NCI-H446 (cell line): ENCODE measurements at regions not wholly inside any gene's neighbourhood (a gene's known extent, or its start where the extent isn't known, plus 50 kb on each side); places are given as distances from the start of the nearest gene placed in this dataset.

Source experiments
- DNase-seq, 2 experiments: peaks; one replicate each; lab custom pipeline; 2025; lab: John Stamatoyannopoulos, UW

- no peak for DNase-seq
Measured at GRCh38 chr20:57763235-57763595, 53.4 kb upstream of the PMEPA1 start.

GRCh38 chr20:57762531-57763234 lies 52.9 kb upstream of the PMEPA1 start:
- DNase-seq, result no peak

GRCh38 chr20:57761413-57761734 lies 51.6 kb upstream of the PMEPA1 start:
- DNase-seq, result no peak

GRCh38 chr20:57760698-57761412 lies 51.0 kb upstream of the PMEPA1 start:
- DNase-seq, result no peak

- no peak for DNase-seq
Measured at GRCh38 chr20:57759724-57760123, 49.9 kb upstream of the PMEPA1 start.
